Ureter (tissue), 1 donor: ENCODE measurements at regions not wholly inside any gene's neighbourhood (a gene's known extent, or its start where the extent isn't known, plus 50 kb on each side); places are given as distances from the start of the nearest gene placed in this dataset.

ENCODE experiments used
- DNase-seq: peaks from one replicate; pipeline ENCODE4 v3.0.0-alpha.2; 2020; ENCODE audit warnings: low spot score
- donor health status: DM: yes; HTN: yes; CAD: no.

GRCh38 chr5:3281366-3281765 lies 314.3 kb upstream of the IRX1 start:
- no peak for DNase-seq

- no peak for DNase-seq
Measured at GRCh38 chr5:3278643-3279042, 317.0 kb upstream of the IRX1 start.

- DNase-seq, result no peak
Measured at GRCh38 chr5:3277590-3278196, 317.9 kb upstream of the IRX1 start.

- no peak for DNase-seq
Measured at GRCh38 chr5:3276896-3277295, 318.7 kb upstream of the IRX1 start.

GRCh38 chr5:3269395-3270169 lies 326.1 kb upstream of the IRX1 start:
- no peak for DNase-seq

GRCh38 chr5:3268760-3269330 lies 326.8 kb upstream of the IRX1 start:
- DNase-seq, result no peak

GRCh38 chr5:3266861-3267260 lies 328.8 kb upstream of the IRX1 start:
- DNase-seq, result no peak

- DNase-seq, result peak; percentile 15
Measured at GRCh38 chr5:3265936-3266335, 329.7 kb upstream of the IRX1 start.

GRCh38 chr5:3265131-3265885 lies 330.3 kb upstream of the IRX1 start:
- no peak for DNase-seq

GRCh38 chr5:3262451-3262850 lies 333.2 kb upstream of the IRX1 start:
- peak; percentile 32 for DNase-seq

GRCh38 chr5:3261081-3261480 lies 334.6 kb upstream of the IRX1 start:
- peak; percentile 20 for DNase-seq

GRCh38 chr5:3258050-3258449 lies 337.6 kb upstream of the IRX1 start:
- peak; percentile 19 for DNase-seq

GRCh38 chr5:3252235-3252634 lies 343.4 kb upstream of the IRX1 start:
- no peak for DNase-seq

- DNase-seq, result no peak
Measured at GRCh38 chr5:3251784-3252183, 343.8 kb upstream of the IRX1 start.

- DNase-seq, result no peak
Measured at GRCh38 chr5:3249401-3249800, 346.2 kb upstream of the IRX1 start.

GRCh38 chr5:3237276-3237868 lies 358.3 kb upstream of the IRX1 start:
- no peak for DNase-seq

- DNase-seq, result peak; percentile 20
Measured at GRCh38 chr5:3234566-3234965, 361.1 kb upstream of the IRX1 start.

GRCh38 chr5:3230941-3231340 lies 364.7 kb upstream of the IRX1 start:
- DNase-seq, result peak; percentile 23

- peak; percentile 19 for DNase-seq
Measured at GRCh38 chr5:3230254-3230653, 365.4 kb upstream of the IRX1 start.

- peak; percentile 36 for DNase-seq
Measured at GRCh38 chr5:3226196-3226920, 369.3 kb upstream of the IRX1 start.

- DNase-seq, result peak; percentile 37
Measured at GRCh38 chr5:3225201-3225960, 370.3 kb upstream of the IRX1 start.
